HG03521 (cell line): ENCODE measurements at regions not wholly inside any gene's neighbourhood (a gene's known extent, or its start where the extent isn't known, plus 50 kb on each side); places are given as distances from the start of the nearest gene placed in this dataset.

Experiments used
- ATAC-seq: cut with Tn5 transposase; IDR thresholded peaks from one replicate; pipeline ENCODE4 v1.9.1; 2021; ENCODE audit warnings: mild to moderate bottlenecking, moderate library complexity; ENCODE audit not compliant: unreplicated experiment

DNA sequence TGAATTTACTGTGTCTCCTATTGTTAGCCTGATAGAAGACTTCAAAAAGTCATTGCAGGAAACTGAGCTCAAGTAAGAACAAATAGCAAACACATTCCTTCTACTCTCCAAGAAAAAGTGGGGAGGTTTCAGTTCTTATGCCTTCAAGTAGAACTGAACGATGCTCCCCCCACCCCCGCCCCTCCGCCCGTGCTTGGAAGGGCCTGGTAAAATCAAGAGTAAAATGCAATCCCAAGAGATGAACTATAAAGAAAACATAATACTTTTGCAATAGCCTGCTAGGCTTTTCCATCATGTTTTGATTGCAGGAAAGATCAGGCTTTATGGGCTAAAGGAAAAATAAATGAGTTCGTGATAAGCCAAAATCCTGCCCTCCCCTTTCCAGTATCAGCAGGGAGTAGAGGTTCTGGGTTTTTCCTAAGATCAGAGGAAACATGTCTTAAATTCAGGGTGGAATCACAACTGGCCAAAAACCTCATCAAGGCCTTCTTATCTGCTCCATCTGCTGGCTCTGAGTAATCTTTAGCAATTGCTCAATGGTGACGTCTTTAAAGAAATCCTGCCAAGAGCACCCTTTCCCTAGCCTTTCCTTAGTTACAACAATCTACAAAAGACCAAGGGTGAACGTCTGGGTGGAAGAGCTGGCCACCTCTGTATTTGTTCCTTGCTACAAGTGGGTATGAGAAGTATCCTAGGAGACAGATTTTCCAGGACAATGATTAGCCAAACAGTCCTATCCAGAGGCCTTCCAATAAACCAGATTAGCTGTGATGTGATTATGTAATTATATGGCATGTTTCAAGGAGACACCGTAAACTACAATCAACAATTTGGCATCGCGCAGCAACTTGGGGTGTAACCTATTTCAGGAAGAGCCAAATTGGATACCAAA lies 66.3 kb upstream of the FAM9C start:
- no peak for ATAC-seq

- ATAC-seq = no peak
Measured at GRCh38 chrX:13109817-13110216, 65.4 kb upstream of the FAM9C start.

- ATAC-seq = no peak
Measured at GRCh38 chrX:13103914-13104274, 59.5 kb upstream of the FAM9C start.

GRCh38 chrX:13103188-13103913 lies 58.9 kb upstream of the FAM9C start:
- no peak for ATAC-seq

DNA sequence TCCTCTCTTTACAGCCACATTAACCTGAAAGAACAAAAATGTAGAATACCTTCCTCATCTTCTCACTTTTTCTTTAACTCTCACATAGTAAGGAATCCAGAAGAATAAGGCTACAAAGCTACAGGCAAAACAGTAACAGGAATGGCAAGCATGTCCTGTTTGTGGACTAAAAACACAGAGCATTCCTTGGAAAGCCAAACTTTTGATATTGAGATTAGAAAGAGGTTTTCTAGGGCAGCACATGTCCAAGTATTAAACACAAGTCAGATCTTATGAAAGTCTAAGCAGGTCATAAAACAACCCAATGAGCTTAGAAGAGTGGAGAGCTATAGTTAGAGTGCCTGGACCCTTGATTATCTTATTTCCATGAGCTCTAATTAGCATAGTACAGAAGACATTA lies 58.2 kb upstream of the FAM9C start:
- ATAC-seq = no peak

GRCh38 chrX:13101441-13102139 lies 57.2 kb upstream of the FAM9C start:
- ATAC-seq = no peak

DNA sequence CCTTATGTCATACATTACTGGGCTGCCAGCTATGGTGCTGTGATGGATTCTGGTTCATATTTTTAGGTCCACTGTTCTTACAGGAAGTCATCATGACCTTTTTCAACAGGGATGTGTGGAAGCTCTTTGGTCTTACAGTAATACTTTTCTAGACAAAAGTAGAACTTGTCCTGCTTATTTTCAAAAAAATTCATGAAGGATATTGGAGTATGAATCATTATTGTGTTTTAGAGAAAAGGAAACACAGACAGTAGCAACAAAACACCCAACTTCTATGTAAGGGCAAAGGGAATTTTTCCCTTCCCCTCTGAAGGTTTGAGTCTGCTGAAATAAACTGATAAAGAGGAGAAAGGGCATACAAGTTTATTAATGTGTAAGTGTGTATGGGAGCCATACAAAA lies 54.7 kb upstream of the FAM9C start:
- ATAC-seq = no peak

- ATAC-seq = no peak
Measured at GRCh38 chrX:13096728-13097127, 52.3 kb upstream of the FAM9C start.

- ATAC-seq = no peak
Measured at GRCh38 chrX:13094828-13095341, 50.5 kb upstream of the FAM9C start.

DNA sequence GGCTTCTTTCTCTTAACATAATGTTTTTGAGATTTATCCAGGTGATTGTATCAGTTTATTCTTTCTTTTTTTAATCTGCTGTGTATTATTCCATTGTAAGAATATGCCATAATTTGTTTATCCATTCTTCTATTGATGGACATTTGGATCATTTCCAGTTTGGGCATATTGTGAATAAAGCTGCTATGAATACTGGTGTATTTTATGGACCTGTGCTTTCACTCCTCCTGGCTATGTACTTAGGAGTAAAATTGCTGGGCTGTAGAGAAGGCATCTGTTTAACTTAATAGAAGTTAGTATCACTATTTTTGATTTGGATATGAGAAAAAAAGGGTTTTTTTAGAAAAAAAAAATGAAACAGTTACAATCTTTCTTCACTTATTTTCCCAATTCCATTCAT lies 50.0 kb upstream of the FAM9C start:
- ATAC-seq = no peak
